A549 (cell line): ENCODE measurements at regions not wholly inside any gene's neighbourhood (a gene's known extent, or its start where the extent isn't known, plus 50 kb on each side); places are given as distances from the start of the nearest gene placed in this dataset.

Experiments
- HOXA7 ChIP-seq: fragments of 250-450 bp; sonication (Bioruptor Pico); IDR thresholded peaks from 2 replicates; pipeline ENCODE4 v1.5.0; 2020; ENCODE audit warnings: mild to moderate bottlenecking, moderate library complexity
- JUN ChIP-seq, 2 experiments: fragments of >200 bp; sonication (Bioruptor Twin); formaldehyde crosslinking; IDR thresholded peaks; 2 replicates in 1 of 2; 3 replicates in 1 of 2; pipeline ENCODE4 v1.6.1; 2016 to 2017
- POLR2A ChIP-seq: IDR thresholded peaks from 2 replicates; pipeline ENCODE4 v1.6.1; 2012; ENCODE audit warnings: mild to moderate bottlenecking, low read length
- POLR2AphosphoS2 ChIP-seq: conservative IDR thresholded peaks from 2 replicates; pipeline ENCODE4 v1.6.1; 2012; ENCODE audit warnings: low read length, improper control_type of control experiment, inconsistent platforms
- TF ChIP-seq, protein P1 (sequence below): fragments of 450-650 bp; IDR thresholded peaks from 2 replicates; pipeline ENCODE4 v1.6.1; 2014; ENCODE audit warnings: antibody characterized with exemption
- TF ChIP-seq, protein P2 (sequence below): fragments of >200 bp; sonication (Bioruptor Twin); formaldehyde crosslinking; IDR thresholded peaks from 3 replicates; pipeline ENCODE4 v1.5.1; 2016
- TF ChIP-seq, protein P3 (sequence below): fragments of 200-600 bp; sonication (generic); IDR thresholded peaks from 2 replicates; pipeline ENCODE4 v1.6.1; 2016; ENCODE audit warnings: antibody characterized with exemption, mild to moderate bottlenecking, moderate library complexity
- TF ChIP-seq, protein P4 (sequence below): IDR thresholded peaks from 2 replicates; pipeline ENCODE4 v1.6.1; 2012

DNA sequence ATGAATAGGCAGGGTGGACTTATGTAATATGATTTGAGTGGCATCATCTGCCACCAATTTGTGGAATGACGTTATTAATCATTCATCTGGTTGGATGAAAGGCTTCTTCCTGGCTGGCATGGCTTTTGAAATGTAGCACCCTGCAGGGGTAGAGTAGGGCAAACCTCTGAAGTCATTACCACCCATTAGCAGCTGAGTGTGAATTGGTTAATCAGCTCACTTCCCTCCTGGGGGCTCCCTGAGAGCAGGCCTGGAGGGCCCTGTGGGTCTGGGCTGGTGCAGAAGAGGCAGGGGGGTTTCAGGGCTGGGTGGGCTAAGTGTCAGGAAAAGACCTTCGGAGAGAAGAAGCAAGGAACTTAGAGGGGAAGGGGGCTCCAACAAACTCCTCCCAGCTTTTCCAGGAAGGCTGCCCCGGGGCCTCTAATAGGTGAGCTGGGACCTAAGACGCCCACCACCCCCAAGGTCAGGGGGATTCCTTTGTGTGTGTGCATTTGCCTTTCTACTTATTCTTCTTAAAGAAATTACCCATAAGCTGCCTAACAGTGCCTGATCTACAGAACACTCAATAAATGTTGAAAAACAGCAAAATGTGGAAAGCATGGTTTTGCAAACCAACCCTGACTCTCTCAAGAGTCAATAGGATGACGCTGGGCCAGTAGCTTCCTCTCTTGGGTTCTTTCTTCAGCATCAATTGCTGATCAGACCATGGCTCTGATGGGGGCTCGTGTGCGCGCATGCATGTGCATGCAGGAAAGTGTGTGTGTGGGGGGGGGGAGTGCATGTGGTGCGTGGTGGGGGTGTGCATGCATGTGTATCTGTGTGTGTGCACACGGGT is 49.7 kb upstream of the ZNF516 start:
- TF ChIP-seq, protein P1, sequence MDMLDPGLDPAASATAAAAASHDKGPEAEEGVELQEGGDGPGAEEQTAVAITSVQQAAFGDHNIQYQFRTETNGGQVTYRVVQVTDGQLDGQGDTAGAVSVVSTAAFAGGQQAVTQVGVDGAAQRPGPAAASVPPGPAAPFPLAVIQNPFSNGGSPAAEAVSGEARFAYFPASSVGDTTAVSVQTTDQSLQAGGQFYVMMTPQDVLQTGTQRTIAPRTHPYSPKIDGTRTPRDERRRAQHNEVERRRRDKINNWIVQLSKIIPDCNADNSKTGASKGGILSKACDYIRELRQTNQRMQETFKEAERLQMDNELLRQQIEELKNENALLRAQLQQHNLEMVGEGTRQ = no peak
- TF ChIP-seq POLR2A = no peak
- TF ChIP-seq, protein P2, sequence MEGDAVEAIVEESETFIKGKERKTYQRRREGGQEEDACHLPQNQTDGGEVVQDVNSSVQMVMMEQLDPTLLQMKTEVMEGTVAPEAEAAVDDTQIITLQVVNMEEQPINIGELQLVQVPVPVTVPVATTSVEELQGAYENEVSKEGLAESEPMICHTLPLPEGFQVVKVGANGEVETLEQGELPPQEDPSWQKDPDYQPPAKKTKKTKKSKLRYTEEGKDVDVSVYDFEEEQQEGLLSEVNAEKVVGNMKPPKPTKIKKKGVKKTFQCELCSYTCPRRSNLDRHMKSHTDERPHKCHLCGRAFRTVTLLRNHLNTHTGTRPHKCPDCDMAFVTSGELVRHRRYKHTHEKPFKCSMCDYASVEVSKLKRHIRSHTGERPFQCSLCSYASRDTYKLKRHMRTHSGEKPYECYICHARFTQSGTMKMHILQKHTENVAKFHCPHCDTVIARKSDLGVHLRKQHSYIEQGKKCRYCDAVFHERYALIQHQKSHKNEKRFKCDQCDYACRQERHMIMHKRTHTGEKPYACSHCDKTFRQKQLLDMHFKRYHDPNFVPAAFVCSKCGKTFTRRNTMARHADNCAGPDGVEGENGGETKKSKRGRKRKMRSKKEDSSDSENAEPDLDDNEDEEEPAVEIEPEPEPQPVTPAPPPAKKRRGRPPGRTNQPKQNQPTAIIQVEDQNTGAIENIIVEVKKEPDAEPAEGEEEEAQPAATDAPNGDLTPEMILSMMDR = no peak
- TF ChIP-seq, protein P3, sequence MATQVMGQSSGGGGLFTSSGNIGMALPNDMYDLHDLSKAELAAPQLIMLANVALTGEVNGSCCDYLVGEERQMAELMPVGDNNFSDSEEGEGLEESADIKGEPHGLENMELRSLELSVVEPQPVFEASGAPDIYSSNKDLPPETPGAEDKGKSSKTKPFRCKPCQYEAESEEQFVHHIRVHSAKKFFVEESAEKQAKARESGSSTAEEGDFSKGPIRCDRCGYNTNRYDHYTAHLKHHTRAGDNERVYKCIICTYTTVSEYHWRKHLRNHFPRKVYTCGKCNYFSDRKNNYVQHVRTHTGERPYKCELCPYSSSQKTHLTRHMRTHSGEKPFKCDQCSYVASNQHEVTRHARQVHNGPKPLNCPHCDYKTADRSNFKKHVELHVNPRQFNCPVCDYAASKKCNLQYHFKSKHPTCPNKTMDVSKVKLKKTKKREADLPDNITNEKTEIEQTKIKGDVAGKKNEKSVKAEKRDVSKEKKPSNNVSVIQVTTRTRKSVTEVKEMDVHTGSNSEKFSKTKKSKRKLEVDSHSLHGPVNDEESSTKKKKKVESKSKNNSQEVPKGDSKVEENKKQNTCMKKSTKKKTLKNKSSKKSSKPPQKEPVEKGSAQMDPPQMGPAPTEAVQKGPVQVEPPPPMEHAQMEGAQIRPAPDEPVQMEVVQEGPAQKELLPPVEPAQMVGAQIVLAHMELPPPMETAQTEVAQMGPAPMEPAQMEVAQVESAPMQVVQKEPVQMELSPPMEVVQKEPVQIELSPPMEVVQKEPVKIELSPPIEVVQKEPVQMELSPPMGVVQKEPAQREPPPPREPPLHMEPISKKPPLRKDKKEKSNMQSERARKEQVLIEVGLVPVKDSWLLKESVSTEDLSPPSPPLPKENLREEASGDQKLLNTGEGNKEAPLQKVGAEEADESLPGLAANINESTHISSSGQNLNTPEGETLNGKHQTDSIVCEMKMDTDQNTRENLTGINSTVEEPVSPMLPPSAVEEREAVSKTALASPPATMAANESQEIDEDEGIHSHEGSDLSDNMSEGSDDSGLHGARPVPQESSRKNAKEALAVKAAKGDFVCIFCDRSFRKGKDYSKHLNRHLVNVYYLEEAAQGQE = no peak
- no peak for TF ChIP-seq HOXA7 (CRISPR knock-in tag)
- TF ChIP-seq JUN (IDR thresholded peaks at IDR 0.05) = no peak
- TF ChIP-seq POLR2AphosphoS2 = no peak
- TF ChIP-seq, protein P4, sequence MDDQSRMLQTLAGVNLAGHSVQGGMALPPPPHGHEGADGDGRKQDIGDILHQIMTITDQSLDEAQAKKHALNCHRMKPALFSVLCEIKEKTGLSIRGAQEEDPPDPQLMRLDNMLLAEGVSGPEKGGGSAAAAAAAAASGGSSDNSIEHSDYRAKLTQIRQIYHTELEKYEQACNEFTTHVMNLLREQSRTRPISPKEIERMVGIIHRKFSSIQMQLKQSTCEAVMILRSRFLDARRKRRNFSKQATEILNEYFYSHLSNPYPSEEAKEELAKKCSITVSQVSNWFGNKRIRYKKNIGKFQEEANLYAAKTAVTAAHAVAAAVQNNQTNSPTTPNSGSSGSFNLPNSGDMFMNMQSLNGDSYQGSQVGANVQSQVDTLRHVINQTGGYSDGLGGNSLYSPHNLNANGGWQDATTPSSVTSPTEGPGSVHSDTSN = no peak
